Fibroblast of the aortic adventitia (primary cell): ENCODE measurements at regions not wholly inside any gene's neighbourhood (a gene's known extent, or its start where the extent isn't known, plus 50 kb on each side); places are given as distances from the start of the nearest gene placed in this dataset.

Source experiments
- DNase-seq: peaks from one replicate; pipeline ENCODE4 v3.0.0-alpha.2; 2010; ENCODE audit warnings: low read depth
- H3K4me3 ChIP-seq: 2 replicates; pipeline ENCODE4 v1.5.1; 2011; ENCODE audit warnings: low read depth, mild to moderate bottlenecking, control low read depth, low read length, moderate library complexity
- CTCF ChIP-seq: IDR thresholded peaks from 2 replicates; pipeline ENCODE4 v1.5.1; 2011; ENCODE audit warnings: mild to moderate bottlenecking, low read length, control low read depth, inconsistent platforms; ENCODE audit not compliant: insufficient read depth

GRCh38 chr2:185240796-185241195 lies 497.8 kb upstream of the FSIP2 start:
- H3K4me3 ChIP-seq = no peak overlapping the region
- TF ChIP-seq CTCF = no peak

GRCh38 chr2:185241556-185241955 lies 497.0 kb upstream of the FSIP2 start:
- no peak overlapping the region for H3K4me3 ChIP-seq
- TF ChIP-seq CTCF = no peak
- DNase-seq = no peak

More at GRCh38 chr2:185240796-185241195, 497.8 kb upstream of the FSIP2 start:
- DNase-seq = no peak

- no peak overlapping the region for H3K4me3 ChIP-seq
- DNase-seq = no peak
- TF ChIP-seq CTCF = no peak
Measured at GRCh38 chr2:185242462-185242861, 496.1 kb upstream of the FSIP2 start.

GRCh38 chr2:185245216-185245615 lies 493.4 kb upstream of the FSIP2 start:
- no peak for TF ChIP-seq CTCF
- H3K4me3 ChIP-seq = no peak overlapping the region
- DNase-seq = no peak

GRCh38 chr2:185245806-185246205 lies 492.8 kb upstream of the FSIP2 start:
- H3K4me3 ChIP-seq = no peak overlapping the region
- peak; percentile 1 for DNase-seq
- TF ChIP-seq CTCF = no peak

- DNase-seq = no peak
- no peak overlapping the region for H3K4me3 ChIP-seq
- no peak for TF ChIP-seq CTCF
Measured at GRCh38 chr2:185246717-185247116, 491.9 kb upstream of the FSIP2 start.

- no peak for TF ChIP-seq CTCF
- no peak for DNase-seq
- no peak overlapping the region for H3K4me3 ChIP-seq
Measured at GRCh38 chr2:185255566-185255965, 483.0 kb upstream of the FSIP2 start.
